ELR (cell line): ENCODE measurements at regions not wholly inside any gene's neighbourhood (a gene's known extent, or its start where the extent isn't known, plus 50 kb on each side); places are given as distances from the start of the nearest gene placed in this dataset.
"Not testable (repeated sequence)": the region's sequence is repeated elsewhere in the genome, so short reads cannot be mapped to it uniquely, and the experiment has no call there.

Experiments
- DNase-seq: peaks from one replicate; pipeline ENCODE4 v3.0.0-alpha.2; 2015; ENCODE audit warnings: low read depth

GRCh38 chr6:4655196-4656025 lies 120.8 kb upstream of the CDYL start:
- no peak for DNase-seq

- DNase-seq = no peak
Observed at GRCh38 chr6:4653141-4653540, 123.1 kb upstream of the CDYL start.

DNA sequence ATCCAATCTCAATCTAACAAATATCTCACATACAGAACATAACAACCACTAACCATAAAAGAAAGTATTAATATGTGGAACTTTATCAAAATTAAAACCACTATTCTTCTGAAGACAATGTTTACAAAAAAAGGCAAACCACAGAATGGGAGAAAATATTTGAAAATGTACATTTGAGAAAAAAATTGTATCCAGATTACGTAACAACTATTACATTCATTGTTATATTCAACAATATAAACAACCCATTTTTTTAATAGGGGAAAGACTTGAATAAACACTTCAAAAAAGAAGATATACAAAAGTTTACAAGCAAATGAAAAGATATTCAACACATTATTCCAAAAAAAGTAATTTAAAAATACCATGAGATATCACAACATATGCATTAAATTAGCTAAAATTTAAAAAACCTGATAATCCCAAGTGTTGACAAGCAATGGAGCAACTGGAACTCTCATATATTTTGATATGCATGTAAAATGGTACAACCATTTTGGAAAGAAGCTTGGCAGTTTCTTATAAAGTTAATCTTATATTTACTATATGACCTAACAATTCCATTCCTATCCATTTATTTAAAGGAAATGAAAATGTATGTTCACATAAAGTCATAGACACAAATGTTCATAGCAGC lies 124.3 kb upstream of the CDYL start:
- DNase-seq = no peak

GRCh38 chr6:4649728-4650127 lies 126.5 kb upstream of the CDYL start:
- peak; percentile 69 for DNase-seq

GRCh38 chr6:4647414-4648365 lies 128.5 kb upstream of the CDYL start:
- peak; percentile 85 for DNase-seq

GRCh38 chr6:4645713-4646360 lies 130.4 kb upstream of the CDYL start:
- no peak for DNase-seq

GRCh38 chr6:4644996-4645395 lies 131.2 kb upstream of the CDYL start:
- DNase-seq = no peak

DNA sequence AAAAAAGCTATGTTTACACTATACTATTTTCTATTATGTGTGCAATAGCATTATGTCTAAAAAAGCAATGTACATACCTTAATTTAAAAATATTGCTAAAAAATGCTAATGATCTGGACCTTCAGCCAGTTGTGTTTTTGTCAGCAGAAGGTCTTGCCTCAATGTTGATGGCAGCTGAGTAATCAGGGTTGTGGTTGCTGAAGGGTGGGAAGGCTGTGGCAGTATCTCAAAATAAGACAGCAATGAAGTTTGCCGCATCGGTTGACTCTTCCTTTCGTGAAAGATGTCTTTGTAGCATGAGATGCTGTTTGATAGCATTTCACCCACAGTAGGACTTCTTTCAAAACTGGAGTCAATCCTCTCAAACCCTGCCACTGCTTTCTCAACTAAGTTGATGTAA lies 134.7 kb upstream of the CDYL start:
- DNase-seq = no peak

DNA sequence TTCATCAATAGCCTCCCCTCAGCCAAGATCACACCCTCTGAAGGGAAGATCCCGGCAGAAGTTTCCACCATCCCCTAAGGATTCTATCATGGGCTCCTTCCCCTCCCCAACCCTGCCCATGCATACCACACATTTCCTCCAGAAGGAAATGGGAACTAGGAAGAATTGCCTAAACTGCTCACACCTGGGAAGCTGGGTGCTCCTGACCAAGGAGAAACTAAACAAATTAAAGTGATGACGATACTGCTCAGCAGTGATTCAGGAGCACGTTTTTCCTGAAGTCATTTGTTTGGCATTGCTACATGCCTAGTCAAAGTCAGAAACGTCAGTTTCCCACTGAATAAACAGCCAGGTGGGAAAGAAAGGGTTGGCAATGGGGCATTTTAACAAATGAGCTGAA lies 136.1 kb upstream of the CDYL start:
- peak; percentile 76 for DNase-seq

GRCh38 chr6:4638641-4639040 lies 137.6 kb upstream of the CDYL start:
- DNase-seq = no peak

- peak; percentile 89 for DNase-seq
Observed at GRCh38 chr6:4637691-4638433, 138.3 kb upstream of the CDYL start.

- no peak for DNase-seq
Observed at GRCh38 chr6:4636881-4637224, 139.4 kb upstream of the CDYL start.

GRCh38 chr6:4636191-4636880 lies 139.9 kb upstream of the CDYL start:
- no peak for DNase-seq

GRCh38 chr6:4635666-4636065 lies 140.5 kb upstream of the CDYL start:
- no peak for DNase-seq

DNA sequence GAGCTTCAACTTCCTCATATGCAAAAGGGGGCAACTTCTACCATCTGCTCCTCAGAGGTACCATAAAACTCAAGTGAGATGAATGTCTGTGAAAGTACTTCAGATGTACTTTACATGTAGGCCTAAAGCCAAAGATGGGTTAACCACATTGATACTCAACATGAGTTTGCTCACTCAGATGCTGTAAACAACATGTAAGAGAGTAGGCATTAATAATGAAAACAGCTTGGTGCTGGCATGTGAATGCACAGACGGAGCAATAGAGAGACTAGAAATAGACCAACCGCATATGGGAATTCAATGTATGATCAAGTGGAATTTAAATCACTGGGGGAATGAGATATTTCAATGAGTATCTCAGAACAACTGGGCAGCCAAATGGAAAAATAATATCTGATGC lies 143.8 kb upstream of the CDYL start:
- DNase-seq = no peak

GRCh38 chr6:4629789-4630188 lies 146.4 kb upstream of the CDYL start:
- not testable (repeated sequence) for DNase-seq

- no peak for DNase-seq
Observed at GRCh38 chr6:4625557-4625956, 150.6 kb upstream of the CDYL start.

DNA sequence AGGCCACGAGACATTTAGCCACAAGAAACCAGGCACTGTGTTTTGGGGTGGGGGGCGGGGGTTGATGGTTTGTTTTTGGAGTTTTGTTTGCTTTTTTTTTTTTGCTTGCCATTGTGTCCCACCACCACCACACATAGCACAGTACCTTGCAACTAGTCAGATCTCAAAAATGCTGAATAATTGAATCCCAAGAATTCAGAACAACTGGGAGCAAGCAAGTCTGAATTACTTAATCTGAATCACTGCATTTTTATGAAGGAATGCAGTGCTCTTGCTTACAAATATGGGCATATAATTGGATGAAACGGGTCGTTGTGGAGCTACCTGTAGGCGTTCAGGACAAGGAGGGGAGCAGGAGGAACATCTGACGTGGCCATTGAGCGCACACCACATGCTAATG lies 151.5 kb upstream of the CDYL start:
- DNase-seq = no peak

DNA sequence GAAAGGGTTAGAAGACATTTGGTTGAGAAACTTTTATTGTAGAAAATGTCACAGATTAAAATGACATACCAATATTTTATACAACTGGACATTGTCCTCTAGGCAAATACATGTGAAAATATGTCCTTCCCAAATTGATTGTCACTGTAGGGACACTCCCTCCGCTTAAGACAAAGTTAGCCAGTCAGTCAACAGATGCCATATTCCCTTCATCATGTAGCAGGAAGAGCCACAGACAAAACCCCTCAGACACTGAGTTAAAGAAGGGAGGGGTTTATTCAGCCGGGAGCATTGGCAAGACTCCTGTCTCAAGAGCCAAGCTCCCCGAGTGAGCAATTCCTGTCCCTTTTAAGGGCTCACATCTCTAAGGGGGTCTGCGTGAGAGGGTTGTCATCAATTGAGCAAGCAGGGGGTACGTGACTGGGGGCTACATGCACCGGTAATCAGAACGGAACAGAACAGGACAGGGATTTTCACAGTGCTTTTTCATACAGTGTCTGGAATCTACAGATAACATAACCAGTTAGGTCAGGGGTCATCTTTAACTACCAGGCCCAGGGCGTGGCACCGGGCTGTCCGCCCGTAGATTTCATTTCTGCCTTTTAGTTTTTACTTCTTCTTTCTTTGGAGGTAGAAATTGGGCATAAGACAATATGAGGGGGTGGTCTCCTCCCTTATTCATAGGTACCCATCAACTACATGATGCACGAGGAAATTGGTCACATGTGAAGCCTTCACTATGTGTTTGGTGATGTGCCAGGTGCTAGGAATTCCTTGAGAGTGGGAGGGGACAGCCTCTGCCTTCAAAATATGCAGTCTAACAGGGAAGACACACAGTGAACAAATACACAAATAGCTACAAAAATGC lies 155.7 kb upstream of the CDYL start:
- no peak for DNase-seq

DNA sequence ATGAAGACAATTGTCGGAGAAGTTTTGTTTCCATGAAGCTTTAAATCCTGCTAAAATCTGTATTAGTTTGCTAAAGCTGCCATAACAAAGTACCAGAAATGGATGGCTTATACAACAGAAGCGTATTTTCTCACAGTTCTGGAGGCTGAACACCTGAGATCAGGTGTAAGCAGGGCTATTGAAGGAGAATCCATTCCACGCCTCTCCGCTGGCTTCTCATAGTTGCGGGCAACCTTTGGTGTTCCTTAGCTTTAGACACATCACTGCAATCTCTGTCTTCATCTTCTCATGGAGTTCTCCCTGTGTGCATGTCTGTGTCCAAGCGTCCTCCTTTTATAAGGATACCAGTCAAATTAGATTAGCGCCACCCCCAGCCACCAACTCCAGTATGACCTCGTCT lies 159.9 kb upstream of the CDYL start:
- no peak for DNase-seq
